ENCODE measurements at regions not wholly inside any gene's neighbourhood (a gene's known extent, or its start where the extent isn't known, plus 50 kb on each side); places are given as distances from the start of the nearest gene placed in this dataset.

DNA sequence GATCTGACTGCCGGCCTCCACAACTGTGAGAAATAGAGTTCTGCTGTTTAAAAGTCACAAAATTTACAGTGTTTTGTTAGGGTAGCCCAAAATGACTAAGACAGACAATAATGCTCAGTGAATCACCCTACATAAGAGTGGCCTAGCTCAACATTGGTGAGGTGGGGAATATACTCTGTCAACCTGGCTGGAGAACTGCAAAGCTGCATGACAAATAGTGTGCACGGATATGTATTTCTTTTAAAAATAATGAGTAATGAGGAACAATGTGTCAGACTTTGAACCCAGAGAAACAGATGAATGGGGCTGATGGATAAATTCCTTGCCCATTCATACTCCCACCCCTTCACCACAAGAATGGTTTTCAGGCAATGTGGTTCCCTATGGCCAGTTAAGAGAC is 372.4 kb downstream of the SUCLA2 start:
- H3K27me3 ChIP-seq (ENCODE audit: insufficient read depth in 3 of 3, low read length in 2 of 3): no peaks in the 10 kb centered on the region
- no peak overlapping the region for H3K4me3 ChIP-seq
- ATAC-seq (no peak), DNase-seq (no peak)
- no peak overlapping the region for H3K27ac ChIP-seq
- no peaks in the 10 kb centered on the region for H3K36me3 ChIP-seq (ENCODE audit: insufficient read depth in 1 of 2, low read depth in 1 of 2)
- intact Hi-C loops (cut with DNase I): no loop called here
- TF ChIP-seq, protein P1, sequence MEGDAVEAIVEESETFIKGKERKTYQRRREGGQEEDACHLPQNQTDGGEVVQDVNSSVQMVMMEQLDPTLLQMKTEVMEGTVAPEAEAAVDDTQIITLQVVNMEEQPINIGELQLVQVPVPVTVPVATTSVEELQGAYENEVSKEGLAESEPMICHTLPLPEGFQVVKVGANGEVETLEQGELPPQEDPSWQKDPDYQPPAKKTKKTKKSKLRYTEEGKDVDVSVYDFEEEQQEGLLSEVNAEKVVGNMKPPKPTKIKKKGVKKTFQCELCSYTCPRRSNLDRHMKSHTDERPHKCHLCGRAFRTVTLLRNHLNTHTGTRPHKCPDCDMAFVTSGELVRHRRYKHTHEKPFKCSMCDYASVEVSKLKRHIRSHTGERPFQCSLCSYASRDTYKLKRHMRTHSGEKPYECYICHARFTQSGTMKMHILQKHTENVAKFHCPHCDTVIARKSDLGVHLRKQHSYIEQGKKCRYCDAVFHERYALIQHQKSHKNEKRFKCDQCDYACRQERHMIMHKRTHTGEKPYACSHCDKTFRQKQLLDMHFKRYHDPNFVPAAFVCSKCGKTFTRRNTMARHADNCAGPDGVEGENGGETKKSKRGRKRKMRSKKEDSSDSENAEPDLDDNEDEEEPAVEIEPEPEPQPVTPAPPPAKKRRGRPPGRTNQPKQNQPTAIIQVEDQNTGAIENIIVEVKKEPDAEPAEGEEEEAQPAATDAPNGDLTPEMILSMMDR (IDR thresholded peaks at IDR 0.05): no peak
- 66 to 86% (median 82%) methylated on average over 2 of the region's 2 CpGs for WGBS, 3 donors
- H3K9me3 ChIP-seq: no peaks in the 10 kb centered on the region
- no peaks in the 10 kb centered on the region for H3K4me1 ChIP-seq

DNA sequence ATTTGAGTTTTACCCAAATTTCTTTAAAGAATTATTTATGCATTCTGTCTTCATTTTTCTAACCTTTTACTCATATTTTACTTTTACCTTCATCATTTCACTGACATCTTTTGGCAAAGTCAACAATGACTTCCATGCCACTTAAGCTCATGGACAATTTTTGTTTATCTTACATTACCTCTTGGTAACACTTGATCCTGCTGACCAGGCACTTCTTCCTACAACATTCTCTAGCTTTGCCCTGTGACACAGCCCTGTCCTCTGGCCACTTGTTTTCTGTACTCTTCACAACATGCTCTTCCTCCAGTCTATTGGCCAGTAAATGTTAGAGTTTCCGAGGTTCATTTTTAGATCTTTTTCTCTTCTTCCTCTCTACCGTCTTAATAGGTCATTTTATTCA is 377.2 kb downstream of the SUCLA2 start:
- no peak for DNase-seq
- ATAC-seq: no peak
- 91 to 93% (median 91%) methylated on average over 2 of the region's 2 CpGs for WGBS, 3 donors
- no peak overlapping the region for H3K4me3 ChIP-seq
- H3K36me3 ChIP-seq (ENCODE audit: insufficient read depth in 1 of 2, low read depth in 1 of 2): no peaks in the 10 kb centered on the region
- H3K9me3 ChIP-seq: peaks cover 2% of the 10 kb centered on the region
- no peaks in the 10 kb centered on the region for H3K27me3 ChIP-seq (ENCODE audit: insufficient read depth in 3 of 3, low read length in 2 of 3)
- TF ChIP-seq, protein P1 (IDR thresholded peaks at IDR 0.05): no peak
- H3K4me1 ChIP-seq: no peaks in the 10 kb centered on the region
- intact Hi-C loops (cut with DNase I): no loop called here
- no peak overlapping the region for H3K27ac ChIP-seq

DNA sequence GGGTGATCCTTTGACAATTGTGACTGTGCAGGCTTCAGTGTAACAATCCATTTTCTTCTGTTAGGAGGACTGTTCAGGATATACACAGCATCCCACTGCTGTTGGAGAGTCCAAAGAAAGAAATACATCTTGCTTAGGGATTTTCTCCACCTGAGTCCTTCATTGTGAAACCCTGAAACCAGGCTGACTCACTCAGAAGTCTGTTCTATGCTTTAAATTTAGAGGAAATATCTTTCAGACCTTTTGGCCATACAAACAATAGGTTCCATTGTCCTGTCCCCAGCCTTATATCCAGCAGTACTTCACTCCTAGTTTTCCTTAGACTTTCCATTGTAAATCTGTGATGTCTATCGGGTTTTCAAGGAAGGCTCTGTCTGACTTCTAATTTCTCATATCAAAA is 379.1 kb downstream of the SUCLA2 start:
- intact Hi-C loops (cut with DNase I): no loop called here
- TF ChIP-seq, protein P1 (IDR thresholded peaks at IDR 0.05): no peak

DNA sequence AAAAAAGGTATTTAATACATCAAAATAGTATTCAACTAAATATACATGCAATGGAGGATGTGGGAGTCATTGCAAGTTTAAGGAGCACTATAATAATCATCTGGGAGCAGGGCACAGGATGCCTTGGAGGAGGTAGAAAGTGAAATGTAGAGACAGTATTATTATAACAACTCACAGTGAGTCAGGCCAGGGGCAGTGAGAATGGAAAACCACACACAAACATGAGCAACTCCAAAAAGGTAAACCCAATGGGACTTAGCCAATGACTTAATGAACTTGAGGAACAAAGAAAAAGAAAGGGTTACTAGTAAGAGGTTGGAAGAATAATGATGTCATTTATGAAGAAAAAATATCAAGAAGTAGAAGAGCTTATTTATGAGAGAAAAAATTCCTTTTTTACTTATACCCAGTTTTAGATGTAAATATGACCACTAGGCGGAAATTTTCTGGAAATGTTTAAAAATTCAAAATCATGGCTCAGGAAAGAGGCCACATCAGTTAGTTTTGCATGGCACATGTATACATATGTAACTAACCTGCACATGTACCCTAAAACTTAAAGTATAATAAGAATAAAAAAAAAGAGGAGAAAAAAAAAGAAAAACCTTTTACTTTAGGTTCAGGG is 389.3 kb downstream of the SUCLA2 start:
- ATAC-seq: no peak
- no peaks in the 10 kb centered on the region for H3K4me1 ChIP-seq
- TF ChIP-seq, protein P1 (IDR thresholded peaks at IDR 0.05): no peak
- no peak overlapping the region for H3K27ac ChIP-seq
- no peaks in the 10 kb centered on the region for H3K9me3 ChIP-seq
- no peak for DNase-seq
- H3K36me3 ChIP-seq (ENCODE audit: insufficient read depth in 1 of 2, low read depth in 1 of 2): no peaks in the 10 kb centered on the region
- 91 to 100% (median 93%) methylated on average over 1 of the region's 1 CpG for WGBS, 3 donors
- H3K4me3 ChIP-seq: no peak overlapping the region
- intact Hi-C loops (cut with DNase I): no loop called here
- H3K27me3 ChIP-seq (ENCODE audit: insufficient read depth in 3 of 3, low read length in 2 of 3): no peaks in the 10 kb centered on the region

More for the DNA sequence above, 379.1 kb downstream of the SUCLA2 start:
- H3K36me3 ChIP-seq (ENCODE audit: insufficient read depth in 1 of 2, low read depth in 1 of 2): no peaks in the 10 kb centered on the region
- no peak for DNase-seq
- H3K27me3 ChIP-seq (ENCODE audit: insufficient read depth in 3 of 3, low read length in 2 of 3): no peaks in the 10 kb centered on the region
- peaks cover 5% of the 10 kb centered on the region for H3K9me3 ChIP-seq
- WGBS, 3 donors: 36 to 56% (median 43%) methylated on average over 1 of the region's 1 CpG
- no peaks in the 10 kb centered on the region for H3K4me1 ChIP-seq
- H3K4me3 ChIP-seq: no peak overlapping the region
- no peak overlapping the region for H3K27ac ChIP-seq
- ATAC-seq: no peak

DNA sequence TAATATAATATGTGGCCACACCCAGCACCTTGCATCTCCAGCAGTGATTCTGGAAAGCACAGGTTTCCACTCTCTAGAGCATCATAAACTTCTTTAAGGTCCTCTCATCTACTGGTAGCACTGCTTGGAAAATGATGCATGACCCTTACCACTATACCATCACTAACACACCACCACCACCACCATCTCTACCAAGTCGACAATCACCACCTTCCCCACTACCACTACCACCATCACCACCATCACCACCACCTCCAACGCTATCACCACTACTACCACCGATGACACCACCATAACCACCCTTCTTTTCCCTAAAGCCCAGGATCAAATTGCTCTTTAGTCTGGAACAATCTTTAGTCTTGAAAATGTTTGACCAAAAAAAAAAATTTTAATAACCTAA is 390.4 kb downstream of the SUCLA2 start:
- H3K4me3 ChIP-seq: no peak overlapping the region
- H3K36me3 ChIP-seq (ENCODE audit: insufficient read depth in 1 of 2, low read depth in 1 of 2): no peaks in the 10 kb centered on the region
- no peaks in the 10 kb centered on the region for H3K9me3 ChIP-seq
- H3K27me3 ChIP-seq (ENCODE audit: insufficient read depth in 3 of 3, low read length in 2 of 3): no peaks in the 10 kb centered on the region
- ATAC-seq: no peak
- WGBS, 3 donors: 77 to 88% (median 81%) methylated on average over 3 of the region's 3 CpGs
- no peak for DNase-seq
- TF ChIP-seq, protein P1 (IDR thresholded peaks at IDR 0.05): no peak
- intact Hi-C loops (cut with DNase I): no loop called here
- no peaks in the 10 kb centered on the region for H3K4me1 ChIP-seq
- no peak overlapping the region for H3K27ac ChIP-seq

All from psoas muscle (tissue), 7 donors.